ENCODE measurements at regions not wholly inside any gene's neighbourhood (a gene's known extent, or its start where the extent isn't known, plus 50 kb on each side); places are given as distances from the start of the nearest gene placed in this dataset.

DNA sequence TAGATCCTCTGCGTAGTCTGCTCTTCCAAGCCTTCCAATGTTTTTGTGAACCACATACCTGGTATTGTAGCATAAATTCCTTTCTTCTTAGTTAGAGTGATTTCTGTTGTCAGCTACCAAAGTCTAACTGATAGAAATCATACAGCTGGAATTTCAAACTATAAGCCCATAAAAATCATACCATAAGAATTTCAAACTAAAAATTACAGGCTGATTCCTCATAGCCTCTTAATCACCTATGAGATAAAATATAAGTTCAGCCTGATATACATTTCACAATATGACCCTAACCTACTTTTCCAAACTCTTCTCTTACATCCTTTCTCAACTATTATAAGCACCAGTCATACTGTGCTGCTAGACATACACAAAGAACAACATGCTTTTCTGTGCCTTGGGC is 64.8 kb downstream of the PTHLH start:
- Histone ChIP-seq H2BK5ac (ENCODE audit: low read depth, low read length, poor library complexity, severe bottlenecking) (peak overlapping the region; percentile 34), H2BK120ac (ENCODE audit: low read depth, low read length) (peak overlapping the region; percentile 85; the same call in 1 of the 2 replicates), H3K9me3 (ENCODE audit: control insufficient read depth, insufficient read depth, low read length) (no peaks in the 10 kb centered on the region), H2BK20ac (ENCODE audit: low read depth, low read length) (peak overlapping the region; percentile 6), H3K9me1 (ENCODE audit: insufficient read depth, low read length) (no peaks in the 10 kb centered on the region), H3K14ac (replicated peaks; ENCODE audit: low read depth, low read length) (peak overlapping the region; percentile 88; the same call in 1 of the 2 replicates), H4K91ac (ENCODE audit: insufficient read depth, low read depth, low read length) (no peak overlapping the region), H2AK9ac (replicated peaks; ENCODE audit: low read depth, low read length, poor library complexity) (no peak overlapping the region), H2BK15ac (ENCODE audit: low read depth, low read length) (peak overlapping the region; percentile 48; the same call in 1 of the 3 replicates), H3K56ac (ENCODE audit: extremely low read depth, insufficient read depth, low read length) (no peak overlapping the region), H3K4me3 (ENCODE audit: insufficient read depth, low read depth, low read length) (no peak overlapping the region), H3K4me1 (ENCODE audit: control insufficient read depth, insufficient read depth, low read length) (peaks cover 10% of the 10 kb centered on the region), H3K18ac (ENCODE audit: low read depth, low read length) (peak overlapping the region; percentile 79), H4K8ac (ENCODE audit: low read depth in 2 of 2, low read length in 2 of 2) (no peak overlapping the region), H4K5ac (ENCODE audit: low read depth, low read length) (no peak overlapping the region), H3K36me3 (ENCODE audit: control insufficient read depth, insufficient read depth, low read length) (no peaks in the 10 kb centered on the region), H3K27me3 (ENCODE audit: control insufficient read depth, insufficient read depth, low read length) (no peaks in the 10 kb centered on the region), H3K9ac (ENCODE audit: low read depth, low read length) (no peak overlapping the region), H4K20me1 (ENCODE audit: insufficient read depth, low read length) (no peaks in the 10 kb centered on the region), H3K27ac (ENCODE audit: insufficient read depth, low read length) (peak overlapping the region; percentile 45; the same call in 1 of the 2 replicates), H2AK5ac (ENCODE audit: low read depth, low read length) (peak overlapping the region; percentile 34; the same call in 1 of the 2 replicates), H3K23ac (ENCODE audit: low read depth, low read length) (no peak overlapping the region), H2AFZ (replicated peaks; ENCODE audit: low read length, poor library complexity) (no peak overlapping the region), H3K4ac (ENCODE audit: low read depth, low read length) (peak overlapping the region; percentile 69; the same call in 1 of the 2 replicates), H3K4me2 (ENCODE audit: low read depth, low read length) (peak overlapping the region; percentile 20; the same call in 1 of the 2 replicates), H3K79me1 (ENCODE audit: low read depth in 1 of 2, low read length in 2 of 2) (no peaks in the 10 kb centered on the region)
- in situ Hi-C loops (cut with MboI; ENCODE audit: low sequenced_read_pairs), result no loop called here
- DNase-seq, result peak; percentile 49
- no CpG with 5 or more reads among the region's 1 CpG for WGBS, 2 experiments (ENCODE audit: extremely low coverage in 2 of 2, insufficient read length in 1 of 2)
- ChIA-PET POLR2A (ENCODE audit: unreplicated experiment) (interaction anchor here (1.1 kb wide), 1 partner anchor 26 kb away, joined by 3 read pairs; no protein-coding TSS in a partner anchor), CTCF (no interaction called here)
- ATAC-seq (ENCODE audit: low read depth), result peak; percentile 19; the same call in 1 of the 2 replicates
- dilution Hi-C loops (cut with HindIII; ENCODE audit: low sequenced_read_pairs, unreplicated experiment), result no loop called here
- peak; percentile 74 for TF ChIP-seq CEBPB (IDR thresholded peaks at IDR 0.05; ENCODE audit: low read depth, low read length)
- no peak for TF ChIP-seq MAZ (IDR thresholded peaks at IDR 0.05; ENCODE audit: borderline replicate concordance, low read depth, low read length)
- no TSS peak for BruUV-seq (replicated peaks)
- intact Hi-C loops (cut with micrococcal nuclease), result no loop called here

All from IMR-90 (cell line).